HCT116 (cell line): ENCODE measurements at regions not wholly inside any gene's neighbourhood (a gene's known extent, or its start where the extent isn't known, plus 50 kb on each side); places are given as distances from the start of the nearest gene placed in this dataset.

Source experiments
- ATAC-seq: fragments of 200-7000 bp; cut with Tn5 transposase; 2 replicates; pipeline ENCODE4 v1.9.1; 2020; ENCODE audit warnings: mild to moderate bottlenecking, moderate library complexity
- BruUV-seq: library from RNA; stranded (reverse); fragments of 400-500 nt; replicated peaks from 2 replicates; lab custom pipeline; 2021; lab: Mats Ljungman, UMichigan
- CTCF ChIA-PET: fragments of 300-600 bp; sonication (Branson Sonifier 250); formaldehyde crosslinking; loops from one replicate; lab custom pipeline; 2021; ENCODE audit warnings: antibody characterized with exemption; lab: Charles Lee
- POLR2A ChIA-PET: fragments of 300-600, 350-600 bp; sonication (Branson Sonifier 250); formaldehyde crosslinking; loops from one replicate; lab custom pipeline; 2021; ENCODE audit warnings: antibody characterized with exemption; lab: Charles Lee
- RAD21 ChIA-PET, 2 experiments: fragments of 300-600 bp; sonication (Branson Sonifier 250); formaldehyde crosslinking; loops; one replicate each; lab custom pipeline; 2023; ENCODE audit warnings: low total read pairs in 2 of 2; ENCODE audit not compliant: uncharacterized antibody in 2 of 2, unreplicated experiment in 2 of 2, low non-redundant PET in 1 of 2; lab: Charles Lee
- DNase-seq: peaks from one replicate; pipeline ENCODE4 v3.0.0-alpha.2; 2010; ENCODE audit warnings: low read depth, low spot score
- H2AFZ ChIP-seq: fragments of 200-600 bp; shearing (Covaris generic), sonication (generic); 2 replicates; pipeline ENCODE4 v1.6.1; 2017; ENCODE audit warnings: low read depth, mixed run types, mixed read lengths, antibody characterized with exemption, low read length; ENCODE audit not compliant: poor library complexity, severe bottlenecking
- H3K27ac ChIP-seq: 2 replicates; pipeline ENCODE4 v1.5.1; 2012; ENCODE audit warnings: low read depth, low read length
- H3K27me3 ChIP-seq: fragments of 200-600 bp; sonication (generic); 2 replicates; pipeline ENCODE4 v1.6.1; 2016; ENCODE audit warnings: mixed run types, low read length, mixed read lengths; ENCODE audit not compliant: insufficient read depth
- H3K36me3 ChIP-seq, 2 experiments: fragments of 200-500 bp in 1 of 2; fragments of 200-600 bp in 1 of 2; sonication (Bioruptor generic) in 1 of 2; sonication (generic) in 1 of 2; 2 replicates each; pipeline versions ENCODE4 v1.5.1 to v1.6.1; 2014 to 2016; ENCODE audit warnings: low read length in 2 of 2, inconsistent platforms in 1 of 2, mixed read lengths in 1 of 2, mixed run types in 1 of 2; ENCODE audit not compliant: insufficient read depth in 2 of 2, control insufficient read depth in 1 of 2
- H3K4me1 ChIP-seq, 2 experiments: fragments of 200-600 bp in 1 of 2; sonication (generic) in 1 of 2; 2 replicates each; pipeline versions ENCODE4 v1.5.1 to v1.6.1; 2012 to 2017; ENCODE audit warnings: low read length in 2 of 2, inconsistent platforms in 1 of 2, mild to moderate bottlenecking in 1 of 2, mixed read lengths in 1 of 2, mixed run types in 1 of 2, moderate library complexity in 1 of 2; ENCODE audit not compliant: insufficient read depth in 2 of 2, control insufficient read depth in 1 of 2
- H3K4me2 ChIP-seq: fragments of 200-600 bp; sonication (generic); 2 replicates; pipeline ENCODE4 v1.6.1; 2017; ENCODE audit warnings: mixed run types, low read length, mixed read lengths
- H3K4me3 ChIP-seq, 2 experiments: fragments of 200-600 bp in 1 of 2; sonication (generic) in 1 of 2; replicated peaks in 1 of 2; 2 replicates each; pipeline ENCODE4 v1.5.1; 2011 to 2016; ENCODE audit warnings: low read length in 2 of 2, control low read depth in 1 of 2, low read depth in 1 of 2, mild to moderate bottlenecking in 1 of 2, mixed read lengths in 1 of 2, mixed run types in 1 of 2
- H3K79me2 ChIP-seq: fragments of 200-600 bp; sonication (generic); 2 replicates; pipeline ENCODE4 v1.6.1; 2017; ENCODE audit warnings: mild to moderate bottlenecking, mixed run types, low read length, moderate library complexity, mixed read lengths; ENCODE audit not compliant: insufficient read depth
- H3K9ac ChIP-seq: fragments of 200-600 bp; sonication (generic); 2 replicates; pipeline ENCODE4 v1.6.1; 2016; ENCODE audit warnings: low read length, mixed read lengths
- H3K9me2 ChIP-seq: fragments of 200-600 bp; sonication (generic), shearing (Covaris generic); 2 replicates; pipeline ENCODE4 v1.6.1; 2017; ENCODE audit warnings: mixed run types, mild to moderate bottlenecking, moderate library complexity; ENCODE audit not compliant: insufficient read depth
- H3K9me3 ChIP-seq, 2 experiments: fragments of 200-500 bp in 1 of 2; fragments of 200-600 bp in 1 of 2; sonication (Bioruptor generic) in 1 of 2; sonication (generic) in 1 of 2; 2 replicates each; pipeline ENCODE4 v1.6.1; 2014 to 2017; ENCODE audit warnings: low read length in 2 of 2, mixed read lengths in 2 of 2, inconsistent platforms in 1 of 2, low read depth in 1 of 2, mild to moderate bottlenecking in 1 of 2, mixed run types in 1 of 2, moderate library complexity in 1 of 2; ENCODE audit not compliant: control insufficient read depth in 1 of 2, insufficient read depth in 1 of 2
- H4K20me1 ChIP-seq: fragments of 200-600 bp; sonication (generic), shearing (Covaris generic); 2 replicates; pipeline ENCODE4 v1.6.1; 2017; ENCODE audit warnings: mixed run types, mild to moderate bottlenecking, moderate library complexity; ENCODE audit not compliant: insufficient read depth
- CBX3 ChIP-seq: IDR thresholded peaks from 2 replicates; pipeline ENCODE4 v1.6.1; 2012; ENCODE audit warnings: low read depth
- CEBPB ChIP-seq: IDR thresholded peaks from 2 replicates; pipeline ENCODE4 v1.6.1; 2012; ENCODE audit warnings: low read depth
- ELF1 ChIP-seq: IDR thresholded peaks from 2 replicates; pipeline ENCODE4 v1.6.1; 2012; ENCODE audit warnings: low read depth, borderline replicate concordance
- EZH2phosphoT487 ChIP-seq: fragments of 200-600 bp; IDR thresholded peaks from 2 replicates; pipeline ENCODE4 v1.6.1; 2018; ENCODE audit warnings: antibody characterized with exemption, borderline replicate concordance
- JUND ChIP-seq: IDR thresholded peaks from 2 replicates; pipeline ENCODE4 v1.6.1; 2012
- POLR2A ChIP-seq: IDR thresholded peaks from 2 replicates; pipeline ENCODE4 v1.7.0; 2011; ENCODE audit warnings: borderline replicate concordance; ENCODE audit not compliant: insufficient read depth, insufficient read length; ENCODE audit errors: extremely low read depth
- POLR2AphosphoS5 ChIP-seq: IDR thresholded peaks from 2 replicates; pipeline ENCODE4 v1.6.1; 2011; ENCODE audit warnings: mild to moderate bottlenecking, low read depth, low read length, moderate library complexity
- SIN3A ChIP-seq: IDR thresholded peaks from 2 replicates; pipeline ENCODE4 v1.6.1; 2012; ENCODE audit warnings: low read depth
- SRF ChIP-seq: IDR thresholded peaks from 2 replicates; pipeline ENCODE4 v1.6.1; 2012; ENCODE audit warnings: low read depth
- TCF7L2 ChIP-seq: IDR thresholded peaks from 2 replicates; pipeline ENCODE4 v1.7.0; 2011; ENCODE audit warnings: borderline replicate concordance, inconsistent platforms; ENCODE audit not compliant: insufficient read depth, insufficient read length; ENCODE audit errors: extremely low read depth
- ZNF274 ChIP-seq: fragments of 200-500 bp; sonication (Bioruptor generic); IDR thresholded peaks from 2 replicates; pipeline ENCODE4 v1.6.1; 2014; ENCODE audit warnings: mild to moderate bottlenecking, low read depth, low read length, inconsistent platforms
- intact Hi-C: fragments of 100-400 bp; cut with micrococcal nuclease; formaldehyde crosslinking; loops from 2 replicates; pipeline ENCODE4 v1.10.0; 2022
- TF ChIP-seq, protein P1 (sequence below): IDR thresholded peaks from 2 replicates; pipeline ENCODE4 v1.6.1; 2012
- TF ChIP-seq, protein P2 (sequence below): IDR thresholded peaks from 2 replicates; pipeline ENCODE4 v1.6.1; 2012

DNA sequence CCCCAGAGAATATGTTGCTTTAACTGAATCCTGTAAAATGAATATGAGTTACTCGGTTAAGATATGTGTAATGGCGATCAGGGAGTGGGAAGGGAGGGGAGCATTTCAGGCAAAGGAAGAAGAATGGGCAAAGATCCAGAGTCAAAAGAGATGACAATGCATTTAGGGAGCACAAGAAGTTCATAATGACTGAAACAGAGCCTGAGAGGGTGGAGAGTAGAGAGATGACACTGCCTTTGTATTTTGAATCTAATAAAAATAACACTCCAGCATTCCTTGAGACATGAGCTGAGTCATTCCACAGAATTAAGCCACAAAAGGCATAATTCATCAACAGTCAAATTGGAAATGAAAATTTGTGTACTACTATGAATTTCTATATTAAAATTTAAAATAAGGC lies 105.3 kb upstream of the PEX5L start:
- BruUV-seq = no TSS peak
- H4K20me1 ChIP-seq = no peaks in the 10 kb centered on the region
- H3K9ac ChIP-seq = no peak overlapping the region
- no peaks in the 10 kb centered on the region for H3K9me3 ChIP-seq
- no peak overlapping the region for H2AFZ ChIP-seq
- H3K27me3 ChIP-seq = no peaks in the 10 kb centered on the region
- ChIA-PET RAD21 (no interaction called here), CTCF (no interaction called here)
- no peak for ATAC-seq
- no peaks in the 10 kb centered on the region for H3K79me2 ChIP-seq
- no peak overlapping the region for H3K4me2 ChIP-seq
- no peaks in the 10 kb centered on the region for H3K9me2 ChIP-seq
- H3K27ac ChIP-seq = no peak overlapping the region
- no peaks in the 10 kb centered on the region for H3K4me1 ChIP-seq
- H3K4me3 ChIP-seq = no peak overlapping the region
- TF ChIP-seq, protein P1, sequence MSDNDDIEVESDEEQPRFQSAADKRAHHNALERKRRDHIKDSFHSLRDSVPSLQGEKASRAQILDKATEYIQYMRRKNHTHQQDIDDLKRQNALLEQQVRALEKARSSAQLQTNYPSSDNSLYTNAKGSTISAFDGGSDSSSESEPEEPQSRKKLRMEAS = no peak
- TF ChIP-seq POLR2A = no peak
- no peak for TF ChIP-seq EZH2phosphoT487
- TF ChIP-seq SRF = no peak
- no peak for TF ChIP-seq CEBPB
- no peak for TF ChIP-seq ZNF274
- no peak for TF ChIP-seq POLR2AphosphoS5
- no peak for TF ChIP-seq ELF1
- TF ChIP-seq, all 23 proteins: peak for 0
- POLR2A ChIA-PET = no interaction called here
- H3K36me3 ChIP-seq = no peaks in the 10 kb centered on the region
- no peak for DNase-seq
- intact Hi-C loops = no loop called here

DNA sequence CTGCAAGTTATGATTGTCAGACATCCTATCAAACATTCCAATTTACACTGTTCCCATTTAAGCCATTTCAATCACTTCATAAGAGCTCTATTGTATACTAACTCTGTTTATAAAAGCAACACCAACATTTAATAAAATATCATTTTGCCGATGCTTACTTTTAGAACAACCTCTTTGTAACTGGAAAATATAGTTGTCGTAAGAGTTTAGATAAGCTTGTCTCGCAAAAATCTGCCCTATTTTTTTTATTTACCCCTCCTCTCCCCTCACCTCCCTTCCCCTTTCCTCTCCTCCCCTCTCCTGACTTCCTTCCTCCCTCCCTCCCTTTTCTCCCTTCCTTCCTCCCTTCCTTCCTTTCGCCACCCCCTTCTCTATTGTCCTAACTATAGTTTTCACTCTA lies 105.7 kb upstream of the PEX5L start:
- no peaks in the 10 kb centered on the region for H3K4me1 ChIP-seq
- intact Hi-C loops = no loop called here
- ChIA-PET CTCF (no interaction called here), POLR2A (no interaction called here), RAD21 (no interaction called here)
- no peaks in the 10 kb centered on the region for H3K79me2 ChIP-seq
- H3K9ac ChIP-seq = no peak overlapping the region
- ATAC-seq (no peak), DNase-seq (no peak)
- no peaks in the 10 kb centered on the region for H3K36me3 ChIP-seq
- H3K4me3 ChIP-seq = no peak overlapping the region
- H3K9me2 ChIP-seq = no peaks in the 10 kb centered on the region
- no peak overlapping the region for H2AFZ ChIP-seq
- no peak for TF ChIP-seq POLR2A
- TF ChIP-seq SIN3A = no peak
- no peak for TF ChIP-seq JUND
- TF ChIP-seq CEBPB = no peak
- TF ChIP-seq TCF7L2 = no peak
- TF ChIP-seq, protein P2, sequence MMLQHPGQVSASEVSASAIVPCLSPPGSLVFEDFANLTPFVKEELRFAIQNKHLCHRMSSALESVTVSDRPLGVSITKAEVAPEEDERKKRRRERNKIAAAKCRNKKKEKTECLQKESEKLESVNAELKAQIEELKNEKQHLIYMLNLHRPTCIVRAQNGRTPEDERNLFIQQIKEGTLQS = no peak
- no peak for TF ChIP-seq ZNF274
- TF ChIP-seq CBX3 = no peak
- no TSS peak for BruUV-seq
- H3K9me3 ChIP-seq = no peaks in the 10 kb centered on the region
- no peaks in the 10 kb centered on the region for H3K27me3 ChIP-seq
- H3K4me2 ChIP-seq = no peak overlapping the region
- no peaks in the 10 kb centered on the region for H4K20me1 ChIP-seq
- H3K27ac ChIP-seq = no peak overlapping the region
